ENCODE measurements at regions not wholly inside any gene's neighbourhood (a gene's known extent, or its start where the extent isn't known, plus 50 kb on each side); places are given as distances from the start of the nearest gene placed in this dataset.
"Not testable (repeated sequence)": the region's sequence is repeated elsewhere in the genome, so short reads cannot be mapped to it uniquely, and the experiment has no call there.

DNA sequence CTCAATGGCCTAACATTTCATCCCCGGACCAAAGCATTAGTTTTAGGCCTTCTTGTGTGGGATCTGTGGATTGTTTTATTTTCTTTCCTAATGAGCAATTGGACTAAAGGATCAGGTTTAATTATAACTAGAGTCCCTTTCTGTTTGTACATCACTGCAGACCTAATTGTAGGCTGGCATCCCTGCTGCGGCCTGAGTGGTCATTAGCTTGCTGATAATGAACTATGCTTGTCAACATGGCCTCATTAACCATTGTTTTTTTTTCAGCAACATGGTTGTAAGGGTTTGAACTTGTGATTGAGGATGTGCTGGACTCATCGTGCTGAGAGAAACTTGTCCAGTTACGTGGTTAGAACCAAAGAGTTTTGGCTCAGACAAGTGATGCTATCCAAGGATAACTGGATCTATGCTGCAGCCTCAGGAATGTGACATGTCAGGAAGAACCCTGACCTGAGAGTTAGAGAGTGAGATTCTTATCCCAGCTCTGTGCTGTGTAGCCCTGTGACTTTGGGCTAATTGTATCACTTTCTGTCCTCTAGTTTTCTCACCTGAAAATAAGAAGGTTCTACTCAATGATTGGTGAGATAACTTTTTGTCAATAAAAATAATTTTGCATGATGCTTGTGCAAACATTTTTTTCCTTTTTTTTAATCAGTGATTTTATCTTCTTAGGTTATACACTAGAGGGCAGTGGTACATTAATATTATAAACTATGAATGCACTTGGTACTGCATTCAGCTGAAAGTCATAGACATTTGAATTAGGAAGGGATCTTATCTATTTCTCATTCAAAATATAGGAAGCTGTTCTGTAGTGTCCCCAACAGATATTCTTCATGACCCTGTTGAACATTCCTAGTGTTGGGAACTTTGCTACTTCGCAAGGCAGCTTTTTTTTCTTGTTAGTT lies 140.9 kb downstream of the RNF144B start:
- DNase-seq, result no peak

DNA sequence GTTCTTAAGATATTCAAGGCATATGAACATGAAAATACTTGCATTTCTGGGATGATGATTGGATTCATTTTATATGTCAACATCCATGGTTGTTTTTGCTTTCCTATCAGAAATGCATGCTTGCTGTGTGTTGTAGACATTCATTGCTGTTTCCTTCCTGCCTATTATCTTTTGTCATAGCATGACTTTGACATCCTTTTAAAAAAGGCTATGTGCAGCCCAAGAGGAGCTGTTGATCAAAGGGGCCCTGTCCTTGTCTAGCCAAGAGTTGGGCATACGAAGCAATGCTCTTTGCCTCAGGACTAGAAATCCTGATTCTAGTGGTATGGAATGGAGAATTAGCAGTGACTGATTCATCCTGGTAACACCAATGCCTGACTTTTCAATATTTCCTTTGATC lies 143.1 kb downstream of the RNF144B start:
- DNase-seq, result no peak

DNA sequence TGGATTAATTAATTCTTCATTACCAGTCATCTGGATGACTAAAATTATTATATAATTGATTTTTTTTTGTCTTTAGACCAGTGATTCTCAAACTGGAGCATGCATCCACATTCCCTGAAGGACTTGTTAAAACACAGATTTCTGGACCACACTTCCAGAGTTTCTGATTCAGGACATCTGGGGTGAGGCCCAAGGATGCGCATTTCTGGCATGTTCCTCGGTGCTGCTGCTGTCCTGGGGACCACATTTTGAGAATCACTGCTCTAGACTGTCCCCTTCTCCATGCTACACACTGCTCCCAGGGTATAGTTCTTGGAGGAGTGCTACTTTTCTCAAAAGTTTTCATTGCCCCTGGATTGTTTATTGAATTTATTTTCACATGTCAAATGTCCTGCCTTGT lies 145.0 kb downstream of the RNF144B start:
- DNase-seq, result no peak

DNA sequence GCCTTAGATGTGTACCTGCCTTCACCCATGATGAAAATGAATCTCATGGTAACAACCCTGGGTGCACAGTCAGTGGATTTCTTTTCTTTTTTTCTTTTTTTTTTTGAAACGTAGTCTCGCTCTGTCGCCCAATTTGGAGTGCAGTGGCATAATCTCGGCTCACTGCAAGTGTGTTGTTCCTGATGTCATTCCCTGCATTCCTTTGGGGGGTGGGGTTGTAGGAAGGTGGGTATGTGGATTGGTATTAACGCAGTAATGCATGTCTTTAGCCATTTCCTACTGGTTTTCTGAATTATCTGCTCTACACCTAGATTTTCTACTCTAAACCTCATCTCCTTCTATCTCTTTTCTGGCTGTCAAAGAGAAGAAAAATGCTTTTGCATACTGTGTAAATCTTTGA lies 146.6 kb downstream of the RNF144B start:
- DNase-seq, result no peak

DNA sequence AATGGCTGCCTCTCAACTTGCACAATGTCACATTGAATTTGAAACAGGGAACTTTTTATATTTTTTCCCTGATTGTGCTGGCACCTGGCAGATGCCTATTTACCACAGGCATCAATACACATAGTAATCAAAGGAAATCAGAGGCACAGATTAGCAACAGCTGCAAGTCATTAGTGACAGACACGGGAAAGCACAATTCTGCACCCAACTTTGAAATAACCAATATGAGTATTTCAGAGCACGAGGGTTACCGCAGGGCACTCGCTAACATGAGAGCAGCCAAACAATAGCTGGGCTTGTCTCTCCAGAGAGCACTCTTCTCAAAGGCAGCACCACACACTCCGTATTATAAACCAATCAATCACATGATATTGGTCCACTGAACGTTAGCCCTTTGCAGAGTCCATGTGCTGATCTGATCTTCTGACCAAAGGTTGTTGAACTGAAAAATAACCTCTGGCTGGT lies 149.5 kb downstream of the RNF144B start:
- DNase-seq, result no peak

DNA sequence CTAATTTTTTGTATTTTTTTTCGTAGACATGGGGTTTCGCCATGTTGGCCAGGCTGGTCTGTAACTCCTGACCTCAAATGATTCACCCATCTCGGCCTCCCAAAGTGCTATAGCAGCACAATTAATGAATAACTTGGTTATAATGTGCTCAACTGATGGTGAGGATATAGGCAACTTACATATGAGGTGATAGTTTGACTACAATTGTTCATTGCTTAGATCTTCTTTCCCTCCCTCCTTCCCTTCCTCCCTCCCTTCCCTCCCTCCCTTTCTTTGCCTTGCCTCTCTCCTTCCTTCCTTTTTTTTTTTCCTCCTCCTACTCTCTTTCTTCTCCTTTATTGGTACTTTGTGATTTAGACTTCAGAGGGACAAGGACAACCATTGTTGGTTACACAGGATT lies 151.2 kb downstream of the RNF144B start:
- no peak for DNase-seq

DNA sequence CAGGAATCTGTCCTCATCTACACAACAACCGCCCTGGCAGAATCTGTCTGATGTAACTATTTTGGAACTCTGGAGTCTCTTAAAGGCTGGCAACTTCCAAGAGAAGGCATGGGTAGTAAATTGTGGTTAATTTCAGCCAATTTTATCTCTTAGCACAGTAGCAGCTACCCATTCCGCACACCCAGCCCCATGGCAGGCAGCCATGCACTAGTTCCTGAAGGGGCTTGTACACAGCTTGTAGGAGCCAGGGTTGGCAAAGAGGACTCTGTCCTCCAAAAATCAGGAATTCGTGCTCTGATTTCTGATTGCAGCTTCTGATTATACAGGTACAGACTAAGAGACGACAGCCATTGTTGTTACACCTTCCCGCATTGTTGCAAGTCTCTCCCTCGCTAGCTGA lies 155.9 kb downstream of the RNF144B start:
- DNase-seq, result no peak

DNA sequence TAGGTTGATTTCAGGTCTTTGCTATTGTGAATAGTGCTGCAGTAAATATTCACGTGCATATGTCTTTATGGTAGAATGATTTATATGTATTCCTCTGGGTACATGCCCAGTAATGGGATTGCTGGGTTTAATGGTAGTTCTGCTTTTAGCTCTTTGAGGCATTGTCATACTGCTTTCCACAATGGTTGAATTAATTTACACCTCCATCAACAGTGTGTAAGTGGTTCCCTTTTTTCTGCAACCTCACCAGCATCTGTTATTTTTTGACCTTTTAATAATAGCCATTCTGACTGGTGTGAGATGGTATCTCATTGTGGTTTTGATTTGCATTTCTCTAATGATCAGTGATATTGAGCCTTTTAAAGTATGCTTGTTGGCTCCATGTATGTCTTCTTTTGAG lies 158.0 kb downstream of the RNF144B start:
- DNase-seq, result not testable (repeated sequence)

DNA sequence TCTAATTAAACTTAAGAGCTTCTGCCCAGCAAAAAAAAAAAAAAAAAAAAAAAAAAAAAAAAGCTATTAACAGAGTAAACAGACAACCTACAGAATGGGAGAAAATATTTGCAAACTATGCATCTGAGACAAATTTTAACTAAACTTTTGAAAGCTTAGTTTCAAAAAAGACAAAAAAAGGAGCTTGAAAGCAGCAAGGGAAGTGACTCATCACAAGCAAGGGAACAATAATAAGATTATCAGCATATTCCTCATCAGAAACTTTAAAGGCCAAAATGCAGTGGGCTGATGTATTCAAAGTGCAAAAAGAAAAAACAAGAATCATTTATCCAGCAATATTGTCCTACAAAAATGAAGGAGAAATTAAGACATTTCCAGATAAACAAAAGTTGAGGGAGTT lies 158.6 kb downstream of the RNF144B start:
- DNase-seq, result no peak

DNA sequence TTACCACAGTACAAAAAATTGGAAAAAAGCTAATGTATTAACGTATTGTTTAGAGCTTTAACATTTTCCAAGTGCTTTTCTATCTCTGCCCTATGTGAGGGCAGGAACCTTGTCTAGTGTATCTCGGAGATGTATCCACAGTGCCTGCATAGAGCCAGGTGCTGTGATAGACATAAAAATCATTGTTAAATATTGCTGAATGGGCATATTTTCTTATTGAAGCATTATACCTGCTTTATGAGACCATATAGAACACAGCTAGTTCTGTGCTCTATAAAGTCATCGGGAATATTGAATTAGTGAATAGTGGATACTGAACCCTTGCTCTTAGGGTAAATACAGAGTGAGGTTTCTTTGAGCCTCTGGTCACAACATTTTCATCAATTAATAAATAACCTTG lies 163.0 kb downstream of the RNF144B start:
- no peak for DNase-seq

DNA sequence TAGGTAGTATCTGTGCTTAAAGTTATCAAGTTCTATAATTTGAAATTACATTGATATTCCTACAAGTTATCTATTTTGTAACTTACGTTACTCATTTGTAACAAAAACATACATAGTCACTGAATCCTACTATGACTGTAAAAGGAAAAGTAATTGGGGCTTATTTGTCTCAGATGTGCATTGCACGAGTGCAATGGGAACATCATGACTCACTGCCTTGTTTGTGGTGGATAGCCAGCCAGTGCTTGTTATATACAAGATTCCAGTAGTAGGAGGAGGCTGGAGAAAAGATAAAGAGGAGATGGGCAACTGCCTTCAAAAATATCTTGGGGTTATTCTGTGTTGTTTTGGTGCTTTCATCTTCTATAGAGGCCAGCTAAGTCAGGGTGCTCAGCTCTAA lies 164.1 kb downstream of the RNF144B start:
- no peak for DNase-seq

DNA sequence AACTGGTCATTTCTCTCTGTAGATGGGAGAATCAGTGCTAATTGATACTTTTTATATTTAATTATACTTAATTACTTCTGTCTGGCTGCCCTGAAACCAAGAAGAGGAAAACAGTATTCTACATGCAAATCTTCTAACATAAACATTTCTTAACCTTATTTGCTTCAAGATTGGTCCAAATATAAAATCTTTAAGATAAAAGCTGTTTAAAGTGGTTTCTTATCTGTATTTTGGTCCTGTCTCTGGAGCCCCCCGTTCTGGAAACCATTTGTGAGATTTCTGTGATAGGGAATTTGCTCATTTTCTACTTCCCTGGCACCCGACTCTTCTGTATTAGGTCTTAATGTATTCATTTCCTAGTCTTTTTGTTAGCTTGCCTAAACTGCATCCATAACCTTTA lies 168.6 kb downstream of the RNF144B start:
- DNase-seq, result no peak

DNA sequence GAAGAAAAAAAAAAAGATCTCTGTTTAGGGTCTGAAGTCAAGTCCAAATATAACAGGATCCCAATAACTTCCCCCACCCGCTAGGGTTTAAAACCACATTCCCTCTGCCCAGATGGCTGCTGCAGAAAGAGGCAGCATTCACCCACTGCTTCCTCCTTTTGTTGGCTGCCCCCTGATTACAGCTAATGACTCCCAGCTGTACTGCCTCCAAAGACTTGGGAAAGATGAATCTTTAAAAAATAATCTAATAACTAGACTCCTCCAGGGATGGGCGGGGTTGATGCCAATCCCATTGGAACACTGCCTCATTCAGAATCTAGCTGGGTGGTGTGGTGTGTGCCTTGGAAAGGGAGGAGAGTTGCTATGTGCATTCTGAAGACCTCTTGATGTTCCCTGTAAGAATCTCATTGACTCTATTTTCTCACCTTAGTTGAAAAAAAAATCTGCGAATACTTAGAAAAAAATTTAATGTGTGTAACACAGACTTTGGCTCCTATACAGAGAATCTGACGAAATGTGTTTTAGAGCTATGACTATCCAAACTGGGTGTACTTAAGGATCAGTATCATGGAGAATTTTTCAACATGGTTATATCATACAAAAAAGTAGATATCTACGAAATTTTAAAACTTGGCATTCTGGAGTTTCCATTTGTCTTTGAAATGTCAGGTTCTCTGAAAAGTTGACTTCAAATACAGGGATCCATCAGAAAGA lies 174.0 kb downstream of the RNF144B start:
- no peak for DNase-seq

DNA sequence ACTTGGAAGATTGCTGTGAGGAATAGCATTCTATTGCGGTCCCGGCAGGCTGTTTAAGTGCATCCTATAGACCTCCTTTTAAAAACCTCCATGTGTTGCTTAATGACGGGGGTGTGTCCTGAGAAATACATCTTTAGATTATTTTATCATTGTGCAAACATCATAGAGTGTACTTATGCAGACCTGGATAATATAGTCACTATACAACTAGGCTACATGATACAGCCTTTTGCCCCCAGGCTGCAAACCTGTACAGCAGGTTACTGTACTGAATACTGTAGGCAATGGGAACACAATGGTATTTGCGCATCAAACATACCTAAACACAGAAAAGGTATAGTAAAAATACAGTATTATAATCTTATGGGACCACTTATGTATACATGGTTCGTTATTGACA lies 175.6 kb downstream of the RNF144B start:
- no peak for DNase-seq

DNA sequence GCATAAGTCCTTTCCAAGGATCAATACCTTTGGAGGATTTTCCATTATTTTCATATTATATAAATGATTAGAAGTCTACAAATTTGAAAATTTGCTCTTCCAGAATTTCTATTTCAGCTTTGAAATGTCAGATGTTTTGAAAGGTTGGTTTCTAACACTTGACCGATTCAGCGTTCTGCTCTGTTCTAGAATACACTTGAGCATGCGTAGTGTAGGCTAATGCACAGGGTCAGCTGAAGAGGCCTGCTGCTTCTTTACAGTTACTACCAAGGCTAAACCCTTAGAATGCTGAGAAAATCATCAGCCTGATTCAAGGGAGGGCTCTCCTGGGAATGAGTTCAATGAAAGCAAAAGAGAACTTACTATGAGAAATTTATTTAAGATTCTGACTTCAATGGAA lies 177.6 kb downstream of the RNF144B start:
- DNase-seq, result no peak

DNA sequence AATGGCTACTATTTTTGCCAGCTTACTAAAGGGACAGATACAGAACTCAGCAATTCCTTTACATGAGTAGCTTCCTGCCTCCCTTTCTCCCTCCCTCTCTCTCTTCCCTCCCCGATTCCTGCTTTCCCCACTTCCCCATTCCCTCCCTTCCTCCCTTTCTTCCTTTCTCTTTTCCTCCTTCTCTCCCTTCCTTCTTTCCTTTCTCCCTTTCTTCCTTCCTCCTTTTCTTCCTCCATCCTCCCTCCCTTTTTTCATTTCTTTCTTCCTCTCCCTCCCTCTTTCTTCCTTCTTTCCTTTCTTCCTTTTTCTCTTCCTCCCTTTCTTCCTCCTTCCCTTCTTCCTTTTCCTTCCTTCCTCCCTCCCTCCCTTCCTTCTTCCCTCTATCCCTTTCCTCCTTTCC lies 178.1 kb downstream of the RNF144B start:
- DNase-seq, result no peak

DNA sequence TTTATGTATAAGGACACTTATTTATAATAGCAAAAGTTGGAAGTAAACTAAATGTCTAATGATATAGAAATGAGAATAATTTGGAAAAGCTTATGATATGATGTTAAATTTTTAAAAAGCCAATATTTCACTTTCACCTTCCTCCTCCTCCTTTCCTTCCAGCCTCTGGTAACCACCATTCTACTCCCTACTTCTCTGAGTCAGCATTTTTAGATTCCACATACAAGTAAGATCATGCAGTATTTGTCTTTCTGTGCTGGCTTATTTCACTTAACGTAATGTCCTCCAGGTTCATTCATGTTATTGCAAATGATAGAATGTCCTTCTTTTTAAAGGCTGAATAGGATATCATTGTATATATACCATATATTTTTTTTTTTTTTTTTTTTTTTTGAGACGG lies 180.2 kb downstream of the RNF144B start:
- DNase-seq, result no peak

DNA sequence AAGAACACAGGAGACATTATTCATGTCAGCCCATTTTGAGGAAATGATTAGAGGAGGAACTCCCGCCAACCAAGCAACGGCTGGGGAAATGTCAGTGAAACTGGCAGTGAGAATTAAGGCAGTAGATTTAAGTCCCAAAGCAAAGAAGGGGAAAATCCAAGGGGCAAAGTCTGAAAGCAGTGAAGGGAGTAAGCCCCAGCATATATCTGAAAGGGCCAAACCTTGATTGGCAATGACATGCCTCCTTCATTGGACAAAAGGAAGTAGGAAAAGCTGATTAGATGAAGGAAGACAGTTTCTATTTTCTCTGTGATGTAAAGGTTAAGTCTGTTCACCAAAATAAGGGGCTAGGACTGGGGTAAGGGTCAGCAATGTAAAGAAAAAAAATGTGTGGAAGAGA lies 190.3 kb downstream of the RNF144B start:
- DNase-seq, result no peak

DNA sequence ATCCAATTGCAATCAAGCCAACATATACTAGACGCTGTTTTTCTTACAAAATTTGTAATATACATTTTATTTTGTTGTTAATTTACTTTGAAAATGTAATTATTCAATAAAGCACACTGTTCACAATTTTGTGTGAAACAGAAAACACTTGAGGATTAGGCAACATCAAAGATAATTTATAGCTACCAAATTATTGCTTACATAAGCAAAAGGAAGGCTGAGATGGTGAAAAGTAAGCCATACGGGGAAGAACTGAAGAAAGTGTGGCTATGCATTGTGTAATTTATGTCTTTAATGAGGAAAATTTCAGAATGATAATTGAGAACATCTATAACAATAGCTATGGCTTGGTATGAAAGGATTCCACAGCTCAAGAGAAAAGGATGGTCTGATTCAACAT lies 192.0 kb downstream of the RNF144B start:
- DNase-seq, result no peak

DNA sequence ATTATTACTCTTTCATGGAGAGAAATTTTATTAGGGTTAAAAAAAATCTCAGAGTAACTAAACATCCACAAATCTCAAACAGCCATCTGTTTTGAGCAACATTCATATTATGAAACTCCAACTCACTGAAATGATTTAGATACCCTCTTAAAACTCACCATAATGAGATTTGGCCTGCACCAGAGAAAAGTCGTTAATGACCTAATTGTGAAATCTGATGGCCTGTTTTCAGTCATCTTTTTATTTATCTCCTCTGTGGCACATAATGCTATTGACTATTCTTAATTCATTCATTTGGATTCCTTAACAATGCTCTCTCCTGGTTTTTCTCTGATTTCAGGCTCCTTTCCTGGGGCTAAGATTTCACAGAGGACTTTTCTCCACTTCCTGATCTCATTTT lies 192.7 kb downstream of the RNF144B start:
- DNase-seq, result no peak

DNA sequence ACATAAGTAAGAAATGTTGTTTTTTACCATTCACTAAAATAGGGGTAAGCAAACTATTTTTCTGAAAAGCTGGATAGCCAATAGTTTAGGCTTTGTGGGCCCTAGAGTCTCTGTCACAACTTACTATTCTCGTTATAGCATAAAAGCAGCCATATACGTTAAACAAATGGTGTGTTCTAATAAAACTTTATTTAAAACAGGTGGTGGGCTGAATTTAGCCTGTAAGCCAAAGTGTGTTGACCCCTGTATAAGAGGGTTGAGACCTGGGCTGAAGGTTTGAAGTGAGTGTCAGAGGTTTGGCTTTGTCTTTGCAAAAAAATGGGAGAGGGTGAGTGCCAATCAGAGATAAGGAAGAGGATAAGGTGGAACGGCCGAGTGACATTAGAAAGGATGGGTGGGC lies 197.2 kb downstream of the RNF144B start:
- DNase-seq, result no peak

DNA sequence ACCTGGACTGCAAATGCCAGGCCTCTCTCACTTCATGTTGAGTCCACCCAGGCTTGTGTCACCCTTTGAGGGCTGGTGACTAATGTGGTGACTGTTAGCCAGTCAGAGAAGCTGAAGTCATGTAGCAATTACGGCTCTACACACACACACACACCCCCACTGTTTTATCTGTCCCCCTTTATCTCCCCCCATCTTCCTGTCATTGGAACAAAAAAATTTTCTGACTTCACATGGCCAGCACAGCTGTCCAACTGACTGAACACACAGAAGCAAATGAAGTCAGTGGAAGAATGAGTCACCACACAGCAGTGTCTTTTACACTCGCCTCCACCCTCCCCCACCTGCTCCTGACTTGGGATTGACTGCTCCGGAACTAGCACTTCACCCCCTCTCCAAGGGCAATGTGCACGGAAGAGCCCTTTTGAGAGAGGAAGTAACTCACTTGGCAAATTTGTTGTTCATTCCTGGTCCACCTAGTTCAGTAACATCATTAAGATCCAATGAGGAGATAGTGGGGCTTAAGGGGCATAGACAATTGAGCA lies 198.0 kb downstream of the RNF144B start:
- DNase-seq, result no peak

DNA sequence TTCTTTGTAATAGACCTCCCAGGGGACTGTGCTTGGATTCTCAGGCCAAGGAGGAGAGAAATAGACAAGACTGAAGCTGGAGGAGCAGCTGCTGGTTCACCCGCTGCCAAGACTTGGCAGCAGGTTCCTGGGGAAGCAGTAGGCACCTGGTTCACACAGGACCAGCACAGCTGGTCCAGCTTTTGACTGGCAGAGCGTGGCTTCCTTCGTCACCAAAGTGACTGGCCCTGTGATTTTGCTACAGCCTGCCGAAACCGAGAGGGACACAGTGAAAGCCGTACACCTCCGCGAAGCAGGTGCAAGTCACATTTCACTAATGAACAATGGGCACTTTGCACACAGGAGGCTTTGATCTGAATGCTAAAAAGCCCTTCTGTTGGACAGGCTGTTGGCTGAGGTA lies 199.0 kb downstream of the RNF144B start:
- DNase-seq, result no peak
